ENCODE measurements at regions not wholly inside any gene's neighbourhood (a gene's known extent, or its start where the extent isn't known, plus 50 kb on each side); places are given as distances from the start of the nearest gene placed in this dataset. TPM values are rescaled to one million over a fixed set of nuclear protein-coding genes. Genes with fewer than 3 reads are reported as not detected.

- Histone ChIP-seq H2AFZ (ENCODE audit: low read length) (no peak overlapping the region), H3K9ac (ENCODE audit: low read depth, low read length, poor library complexity) (no peak overlapping the region), H3K27ac (replicated peaks; ENCODE audit: low read length) (no peak overlapping the region), H3K4me1 (ENCODE audit: control insufficient read depth in 2 of 2, insufficient read depth in 1 of 2, low read depth in 1 of 2, low read length in 2 of 2) (peaks cover 2 to 30% of the 10 kb centered on the region in 2 donors), H3K23ac (ENCODE audit: low read depth, low read length, poor library complexity) (no peak overlapping the region), H2BK5ac (ENCODE audit: low read length) (no peak overlapping the region), H4K91ac (ENCODE audit: low read depth, low read length, poor library complexity) (peak overlapping the region; percentile 38), H3K36me3 (replicated peaks in 1 of 2; ENCODE audit: control insufficient read depth in 2 of 2, insufficient read depth in 2 of 2, low read length in 2 of 2) (no peaks in the 10 kb centered on the region), H4K8ac (ENCODE audit: low read depth, low read length) (no peak overlapping the region), H2BK15ac (ENCODE audit: low read length) (no peak overlapping the region), H3K14ac (ENCODE audit: low read length) (no peak overlapping the region), H2AK5ac (ENCODE audit: low read depth, low read length) (no peak overlapping the region), H3K79me1 (ENCODE audit: low read depth, low read length) (no peaks in the 10 kb centered on the region), H3K9me3 (replicated peaks in 1 of 2; ENCODE audit: control insufficient read depth in 2 of 2, insufficient read depth in 1 of 2, low read depth in 1 of 2, low read length in 2 of 2) (peaks cover 0 to 5% of the 10 kb centered on the region in 2 donors), H3K4me2 (ENCODE audit: insufficient read depth, low read length, poor library complexity, severe bottlenecking) (no peak overlapping the region), H2BK120ac (ENCODE audit: low read depth, low read length) (no peak overlapping the region), H3K18ac (ENCODE audit: low read length) (no peak overlapping the region), H2BK12ac (ENCODE audit: low read length) (no peak overlapping the region), H3K27me3 (ENCODE audit: control insufficient read depth in 3 of 3, insufficient read depth in 3 of 3, low read depth in 1 of 3, low read length in 3 of 3) (peaks cover 0 to 38% (median 8%) of the 10 kb centered on the region in 3 experiments), H3K4ac (ENCODE audit: low read length) (no peak overlapping the region), H3K4me3 (ENCODE audit: low read length in 2 of 2) (no peak overlapping the region)
- no CpG with 5 or more reads among the region's 13 CpGs for WGBS, 2 donors (ENCODE audit: extremely low coverage in 2 of 2, insufficient read length in 2 of 2, insufficient replicate concordance in 1 of 2)
- DNase-seq (ENCODE audit: low spot score) = no peak
Measured at GRCh38 chr10:44859546-44860285, 51.4 kb upstream of the TMEM72 start.

- Histone ChIP-seq H3K4me1 (ENCODE audit: control insufficient read depth in 2 of 2, insufficient read depth in 1 of 2, low read depth in 1 of 2, low read length in 2 of 2) (peaks cover 2 to 27% of the 10 kb centered on the region in 2 donors), H2AFZ (ENCODE audit: low read length) (no peak overlapping the region), H3K27me3 (ENCODE audit: control insufficient read depth in 3 of 3, insufficient read depth in 3 of 3, low read depth in 1 of 3, low read length in 3 of 3) (peaks cover 0 to 37% (median 11%) of the 10 kb centered on the region in 3 experiments), H2BK5ac (ENCODE audit: low read length) (no peak overlapping the region), H3K9ac (ENCODE audit: low read depth, low read length, poor library complexity) (no peak overlapping the region), H3K4me2 (ENCODE audit: insufficient read depth, low read length, poor library complexity, severe bottlenecking) (no peak overlapping the region), H2BK120ac (ENCODE audit: low read depth, low read length) (no peak overlapping the region), H2BK15ac (ENCODE audit: low read length) (peak overlapping the region; percentile 16), H3K36me3 (replicated peaks in 1 of 2; ENCODE audit: control insufficient read depth in 2 of 2, insufficient read depth in 2 of 2, low read length in 2 of 2) (no peaks in the 10 kb centered on the region), H2AK5ac (ENCODE audit: low read depth, low read length) (peak overlapping the region; percentile 78), H3K27ac (replicated peaks; ENCODE audit: low read length) (no peak overlapping the region), H3K79me1 (ENCODE audit: low read depth, low read length) (no peaks in the 10 kb centered on the region), H3K4ac (ENCODE audit: low read length) (no peak overlapping the region), H4K8ac (ENCODE audit: low read depth, low read length) (peak overlapping the region; percentile 25), H4K91ac (ENCODE audit: low read depth, low read length, poor library complexity) (no peak overlapping the region), H3K23ac (ENCODE audit: low read depth, low read length, poor library complexity) (no peak overlapping the region), H3K14ac (ENCODE audit: low read length) (no peak overlapping the region), H3K4me3 (ENCODE audit: low read length in 2 of 2) (no peak overlapping the region), H3K9me3 (replicated peaks in 1 of 2; ENCODE audit: control insufficient read depth in 2 of 2, insufficient read depth in 1 of 2, low read depth in 1 of 2, low read length in 2 of 2) (peaks cover 0 to 5% of the 10 kb centered on the region in 2 donors), H2BK12ac (ENCODE audit: low read length) (no peak overlapping the region), H3K18ac (ENCODE audit: low read length) (peak overlapping the region; percentile 32)
- DNase-seq (ENCODE audit: low spot score) = no peak
- no CpG with 5 or more reads among the region's 10 CpGs for WGBS, 2 donors (ENCODE audit: extremely low coverage in 2 of 2, insufficient read length in 2 of 2, insufficient replicate concordance in 1 of 2)
Measured at GRCh38 chr10:44860811-44861736, 50.1 kb upstream of the TMEM72 start.

Small RNAs in the stretch of these regions (small RNA-seq; reads per million reads assigned to genes)
- not detected for gene AL356157.2 (ENCODE audit: insufficient read depth)

Data from neuronal stem cell (in vitro differentiated cells).